DMS 273 (cell line): ENCODE measurements at regions not wholly inside any gene's neighbourhood (a gene's known extent, or its start where the extent isn't known, plus 50 kb on each side); places are given as distances from the start of the nearest gene placed in this dataset.
"Not testable (repeated sequence)": the region's sequence is repeated elsewhere in the genome, so short reads cannot be mapped to it uniquely, and the experiment has no call there.

Source experiments
- DNase-seq: peaks from one replicate; lab custom pipeline; 2025; ENCODE audit not compliant: unreplicated experiment; lab: John Stamatoyannopoulos, UW

GRCh38 chrX:42175843-42176242 lies 252.5 kb upstream of the CASK start:
- no peak for DNase-seq

DNA sequence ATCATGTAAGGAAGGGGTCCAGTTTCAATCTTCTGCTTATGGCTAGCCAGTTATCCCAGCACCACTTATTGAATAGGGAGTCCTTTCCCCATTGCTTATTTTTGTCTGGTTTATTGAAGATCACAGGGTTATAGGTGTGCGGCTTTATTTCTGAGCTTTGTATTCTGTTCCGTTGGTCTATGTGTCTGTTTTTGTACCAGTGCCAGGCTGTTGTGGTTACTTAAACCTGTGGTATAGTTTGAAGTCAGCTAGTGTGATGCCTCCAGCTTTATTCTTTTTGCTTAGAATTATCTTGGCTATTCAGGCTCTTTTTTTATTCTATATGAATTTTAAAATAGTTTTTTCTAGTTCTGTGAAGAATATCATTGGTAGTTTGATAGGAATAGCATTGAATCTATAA lies 234.6 kb upstream of the CASK start:
- DNase-seq, result not testable (repeated sequence)

DNA sequence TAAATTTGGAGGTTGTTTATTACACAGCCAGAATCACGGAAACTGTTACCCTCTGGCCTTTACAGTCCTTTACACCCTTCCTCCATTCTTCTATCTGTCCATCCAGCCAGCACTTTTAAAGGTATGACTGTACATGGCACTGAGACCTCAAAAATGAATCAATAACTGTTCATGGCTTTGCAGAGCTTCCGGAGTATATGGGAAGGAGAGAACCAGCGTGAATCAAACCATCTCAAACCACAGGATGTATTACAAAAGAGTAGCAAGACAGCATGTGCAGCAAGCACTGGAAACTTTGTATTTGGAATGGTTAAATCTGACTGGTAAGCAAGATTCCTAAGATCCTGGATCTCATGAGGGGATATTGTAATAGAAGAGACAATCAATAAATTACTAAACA lies 228.5 kb upstream of the CASK start:
- no peak for DNase-seq

- DNase-seq, result peak; percentile 58
Measured at GRCh38 chrX:42149765-42150164, 226.4 kb upstream of the CASK start.

GRCh38 chrX:42149281-42149680 lies 225.9 kb upstream of the CASK start:
- peak; percentile 68 for DNase-seq

- DNase-seq, result peak; percentile 62
Measured at GRCh38 chrX:42143866-42144592, 220.7 kb upstream of the CASK start.

DNA sequence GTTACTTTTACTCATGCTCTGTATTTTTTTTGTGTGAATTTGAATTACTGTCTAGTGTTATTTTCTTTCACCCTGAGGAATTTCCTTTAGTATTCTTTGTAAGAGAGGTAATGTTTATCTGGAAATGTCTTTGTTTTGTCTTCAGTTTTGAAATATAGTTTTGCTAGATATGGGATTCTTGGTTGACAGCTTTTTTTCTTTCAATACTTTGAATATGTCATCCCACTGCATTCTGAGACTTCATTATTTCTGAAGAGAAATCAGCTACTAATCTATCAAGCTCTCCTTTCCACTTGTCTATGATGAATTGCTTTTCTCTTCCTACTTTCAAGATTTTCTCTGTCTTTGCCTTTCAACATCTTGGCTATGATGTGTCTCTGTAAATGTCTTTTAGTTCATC lies 217.0 kb upstream of the CASK start:
- no peak for DNase-seq

DNA sequence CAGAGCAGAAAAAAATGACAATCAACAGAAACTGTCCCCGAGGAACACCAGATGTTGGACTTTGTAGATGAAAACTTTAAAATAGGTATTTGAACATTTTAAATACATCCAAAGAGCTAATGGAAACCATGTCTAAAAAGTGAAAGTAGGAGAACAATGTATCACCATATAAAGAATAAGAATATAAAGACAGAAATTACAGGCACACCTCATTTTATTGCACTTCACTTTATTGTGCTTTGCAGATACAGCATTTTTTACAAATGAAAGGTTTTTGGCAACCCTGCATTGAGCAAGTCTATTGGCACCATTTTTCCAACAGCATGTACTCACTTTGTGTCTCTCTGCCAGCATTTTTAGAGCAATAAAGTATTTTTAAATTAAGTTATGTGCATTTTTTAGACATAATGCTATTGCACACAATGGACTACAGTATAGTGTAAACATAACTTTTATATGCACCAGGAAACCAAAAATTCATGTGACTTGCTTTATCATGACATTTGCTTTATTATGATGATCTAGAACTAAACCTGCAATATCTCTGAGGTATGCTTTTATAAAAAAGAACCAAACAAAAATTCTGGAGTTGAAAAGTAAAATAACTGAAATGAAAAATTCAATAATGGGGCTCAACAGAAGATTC lies 212.4 kb upstream of the CASK start:
- no peak for DNase-seq

- no peak for DNase-seq
Measured at GRCh38 chrX:42131856-42132255, 208.5 kb upstream of the CASK start.

- no peak for DNase-seq
Measured at GRCh38 chrX:42129022-42129940, 205.9 kb upstream of the CASK start.

DNA sequence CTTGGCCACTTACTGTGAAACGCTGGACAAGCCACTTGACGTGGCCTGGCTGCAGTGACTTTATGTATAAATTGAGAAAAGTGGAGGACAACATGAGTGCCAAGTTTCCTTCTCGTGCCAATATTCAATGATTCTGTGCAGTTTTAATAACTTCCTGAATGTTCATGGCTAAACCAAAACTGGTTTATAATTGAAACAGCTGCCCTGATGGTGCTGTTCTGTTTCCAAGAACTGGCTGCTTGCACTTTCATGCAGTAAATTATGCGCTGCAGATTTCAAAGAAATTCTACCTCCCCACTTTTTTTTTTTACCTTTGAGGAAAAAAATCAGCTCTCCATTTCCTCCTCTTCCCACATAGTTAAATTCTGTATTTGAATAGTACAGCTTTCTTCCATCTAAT lies 205.2 kb upstream of the CASK start:
- no peak for DNase-seq

DNA sequence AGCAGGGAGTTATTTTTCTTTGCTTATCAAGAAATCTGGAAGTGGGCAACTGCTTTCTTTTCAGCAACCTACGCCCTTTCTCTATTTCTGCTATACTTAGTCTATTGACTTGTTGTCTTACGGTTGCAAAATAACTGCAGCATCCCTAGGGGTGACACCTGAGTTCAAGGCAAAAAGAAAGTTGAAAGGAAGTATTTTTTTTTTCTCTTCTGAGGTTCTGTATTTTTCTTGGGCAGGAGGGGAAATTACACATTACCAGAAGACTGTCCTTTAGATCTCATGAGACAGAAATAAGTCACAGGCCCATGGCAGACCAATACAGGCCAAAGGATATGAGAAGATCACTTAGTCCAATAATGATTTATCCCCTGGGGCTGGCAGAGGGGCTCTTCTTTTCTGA lies 204.7 kb upstream of the CASK start:
- DNase-seq, result no peak

GRCh38 chrX:42127563-42127962 lies 204.2 kb upstream of the CASK start:
- DNase-seq, result no peak

GRCh38 chrX:42123369-42123768 lies 200.0 kb upstream of the CASK start:
- DNase-seq, result no peak

DNA sequence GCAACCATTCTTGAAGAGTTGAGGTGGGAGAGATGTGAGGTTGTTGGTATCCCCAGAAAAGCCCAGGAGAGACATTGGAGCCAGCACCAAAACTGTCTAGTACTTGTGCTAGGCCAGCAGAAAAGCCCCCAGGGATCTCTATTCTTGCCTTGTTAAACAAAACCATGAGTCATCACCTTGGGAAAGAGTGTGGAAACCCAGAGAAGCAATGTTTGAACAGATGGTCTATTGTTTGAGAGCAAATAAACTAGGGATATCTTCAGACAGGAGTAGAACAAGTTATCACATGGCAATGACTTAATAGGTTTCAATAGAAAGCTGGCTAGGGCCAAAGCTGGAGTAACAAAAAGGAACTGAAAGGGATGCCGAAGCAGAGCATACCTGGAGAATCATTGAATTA lies 195.7 kb upstream of the CASK start:
- peak; percentile 63 for DNase-seq

GRCh38 chrX:42117318-42117717 lies 194.0 kb upstream of the CASK start:
- DNase-seq, result no peak

- DNase-seq, result no peak
Measured at GRCh38 chrX:42109428-42109827, 186.1 kb upstream of the CASK start.

DNA sequence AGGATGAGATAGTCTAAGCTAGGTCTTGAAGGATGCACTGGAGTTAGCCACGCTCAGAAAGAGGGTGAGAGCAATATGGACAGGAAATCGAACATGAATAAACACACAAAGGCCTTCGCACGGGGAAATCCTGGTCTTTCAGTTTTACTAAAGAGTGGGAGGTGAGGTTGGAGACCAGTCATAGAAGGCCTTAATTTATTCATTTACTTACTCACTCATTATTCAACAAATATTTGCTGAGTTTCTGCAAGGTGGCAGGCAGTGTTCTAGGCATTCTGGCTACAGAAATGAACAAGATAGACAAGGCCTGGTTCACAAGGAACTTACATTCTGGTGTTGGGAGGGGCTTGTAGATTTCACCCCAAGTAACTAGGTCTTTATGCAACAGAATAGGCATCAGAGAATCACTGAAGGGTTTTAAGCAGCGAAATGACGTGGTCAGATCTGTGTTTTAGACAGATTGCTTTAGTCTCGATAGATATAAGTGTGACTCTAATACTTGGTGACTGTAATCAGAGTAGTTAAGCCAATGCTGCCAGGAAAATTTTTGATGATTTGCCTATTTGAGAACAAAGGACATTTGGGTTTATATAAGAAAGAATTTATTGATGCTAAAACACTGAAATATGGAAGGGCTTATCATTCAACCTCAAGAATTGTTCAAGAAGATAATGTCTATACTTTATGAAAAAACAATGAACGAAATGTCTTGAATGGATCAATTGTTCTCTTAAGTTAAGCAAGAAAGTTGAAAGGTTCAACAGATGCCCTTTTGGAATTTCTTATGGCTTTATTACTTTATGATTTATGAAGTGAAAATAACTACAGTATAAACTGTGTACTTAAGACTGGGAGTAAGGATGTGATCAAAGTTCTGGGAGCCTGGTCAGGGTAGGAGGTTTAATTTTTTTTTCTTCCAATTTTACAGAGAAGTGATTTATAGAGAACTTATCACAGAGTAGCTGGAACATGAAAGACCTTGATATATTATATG lies 184.4 kb upstream of the CASK start:
- DNase-seq, result no peak

DNA sequence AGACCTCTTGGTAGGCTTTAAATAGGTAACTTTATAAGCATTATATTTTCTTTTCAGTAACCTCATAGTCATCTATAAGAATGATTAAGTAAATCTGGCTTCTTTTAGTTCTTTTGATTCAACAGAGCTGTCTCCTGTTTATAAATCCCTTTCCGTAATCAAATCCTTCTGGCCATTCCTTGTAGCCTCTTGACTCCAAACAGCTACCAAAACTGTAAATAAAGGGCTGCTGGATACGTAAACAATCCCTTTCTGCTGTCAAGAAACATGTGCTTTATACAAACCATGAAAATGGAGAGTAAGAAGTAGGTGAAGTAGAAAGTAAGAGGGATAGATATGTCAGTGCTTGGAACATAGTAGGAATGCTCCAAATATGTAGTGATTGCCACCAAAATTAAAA lies 183.2 kb upstream of the CASK start:
- no peak for DNase-seq

DNA sequence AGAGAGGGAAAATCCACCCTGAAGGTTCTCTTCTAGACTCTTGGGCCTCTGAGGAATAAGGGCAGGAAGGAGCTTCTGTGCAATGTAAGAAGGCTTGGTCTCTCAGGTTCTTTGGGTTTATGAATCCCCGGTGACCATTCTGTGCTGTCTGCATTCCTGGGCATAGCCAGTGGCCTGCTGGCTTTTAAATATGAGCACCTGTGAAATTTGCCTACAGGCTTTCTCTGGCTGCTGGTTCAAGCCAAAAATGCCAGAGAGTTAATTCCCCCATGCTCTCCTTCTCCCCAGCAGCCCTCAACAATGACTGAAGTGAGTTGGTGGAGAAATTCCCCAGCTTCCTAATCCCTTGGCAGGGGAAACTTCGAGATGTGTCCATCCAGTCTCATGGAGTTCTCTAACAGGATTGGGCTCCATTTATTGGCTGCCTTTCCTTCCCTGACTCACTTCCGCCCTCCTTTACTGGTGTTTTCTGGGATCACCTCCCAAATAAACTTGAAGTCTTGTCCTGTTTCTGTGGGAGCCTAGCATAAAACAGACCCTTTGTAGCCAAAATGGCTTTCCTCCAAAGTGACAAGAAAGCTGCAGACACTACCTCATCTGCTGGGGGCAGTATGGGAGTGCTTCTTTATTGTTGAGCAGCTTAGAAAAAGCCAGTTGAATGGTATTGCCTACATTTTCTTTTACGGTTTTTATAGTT lies 179.4 kb upstream of the CASK start:
- no peak for DNase-seq
